ENCODE measurements at regions not wholly inside any gene's neighbourhood (a gene's known extent, or its start where the extent isn't known, plus 50 kb on each side); places are given as distances from the start of the nearest gene placed in this dataset.

DNA sequence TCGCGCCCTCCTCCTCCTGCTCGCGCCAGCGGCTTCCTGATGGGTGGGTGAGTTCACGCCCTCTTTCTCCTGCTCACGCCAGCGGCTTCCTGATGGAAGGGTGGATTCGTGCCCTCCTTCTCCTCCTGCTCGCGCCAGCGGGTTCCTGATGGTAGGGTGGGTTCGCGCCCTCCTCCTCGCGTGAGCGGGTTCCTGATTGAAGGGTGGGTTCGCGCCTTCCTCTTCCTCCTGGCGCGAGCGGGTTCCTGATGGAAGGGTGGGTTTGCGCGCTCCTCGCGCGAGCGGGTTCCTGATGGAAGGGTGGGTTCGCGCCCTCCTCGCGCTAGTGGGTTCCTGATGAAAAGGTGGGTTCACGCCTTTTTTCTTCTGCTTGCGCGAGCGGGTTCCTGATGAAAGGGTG lies 62.0 kb upstream of the MGAT5 start:
- no TSS peak for BruUV-seq (replicated peaks)
- CTCF ChIA-PET (ENCODE audit: low intra/inter-chr PET ratio) = no interaction called here
- in situ Hi-C loops (cut with MboI) = no loop called here

More for the DNA sequence above, 62.0 kb upstream of the MGAT5 start:
- Histone ChIP-seq H3K9me1 (ENCODE audit: control insufficient read depth, insufficient read depth, low read length) (no peaks in the 10 kb centered on the region), H3K27me3 (ENCODE audit: control insufficient read depth in 2 of 2, insufficient read depth in 2 of 2, low read length in 2 of 2) (no peaks in the 10 kb centered on the region), H2AFZ (ENCODE audit: low read depth, low read length) (no peak overlapping the region), H3K4me3 (no peak overlapping the region), H3K79me2 (ENCODE audit: control insufficient read depth, insufficient read depth, low read length) (no peaks in the 10 kb centered on the region), H3K4me2 (ENCODE audit: insufficient read depth, low read length) (no peak overlapping the region), H3K27ac (ENCODE audit: extremely low read depth, low read depth, low read length) (no peak overlapping the region), H4K20me1 (replicated peaks; ENCODE audit: control insufficient read depth, insufficient read depth, low read length) (no peaks in the 10 kb centered on the region), H3K36me3 (ENCODE audit: control insufficient read depth, insufficient read depth, low read length) (no peaks in the 10 kb centered on the region), H3K9ac (ENCODE audit: insufficient read depth in 1 of 2, low read depth in 2 of 2, low read length in 2 of 2) (no peak overlapping the region), H3K4me1 (replicated peaks in 1 of 2; ENCODE audit: control insufficient read depth in 2 of 2, insufficient read depth in 2 of 2, low read length in 2 of 2) (peaks cover 6 to 24% of the 10 kb centered on the region in 2 experiments), H3K9me3 (replicated peaks; ENCODE audit: control insufficient read depth, insufficient read depth, low read depth, low read length) (no peaks in the 10 kb centered on the region)
- no peak for DNase-seq (ENCODE audit: extremely low read depth in 1 of 4, low spot score in 3 of 4)
- no peak for ATAC-seq
- WGBS (ENCODE audit: insufficient coverage, low coverage, missing lambda C conversion rate) = 100% methylated on average over 5 of the region's 36 CpGs
- no peak for TF ChIP-seq ZBTB17 (CRISPR knock-in tag; IDR thresholded peaks at IDR 0.05)
- no peak for TF ChIP-seq HSF4 (CRISPR knock-in tag; IDR thresholded peaks at IDR 0.05; ENCODE audit: borderline replicate concordance)
- peak; percentile 76 for TF ChIP-seq ZBTB33 (CRISPR knock-in tag; IDR thresholded peaks at IDR 0.05)
- no peak for TF ChIP-seq CTCFL (IDR thresholded peaks at IDR 0.05; ENCODE audit: borderline replicate concordance, insufficient read depth, low read depth, low read length, poor library complexity, severe bottlenecking)
- TF ChIP-seq ARHGAP35 (IDR thresholded peaks at IDR 0.05; ENCODE audit: partially characterized antibody) = no peak
- POLR2A ChIA-PET = no interaction called here
- FAIRE-seq = no peak
- intact Hi-C loops (cut with micrococcal nuclease) = no loop called here
